PFSK-1 (cell line): ENCODE measurements at regions not wholly inside any gene's neighbourhood (a gene's known extent, or its start where the extent isn't known, plus 50 kb on each side); places are given as distances from the start of the nearest gene placed in this dataset.

Experiments
- FOXP2 ChIP-seq: optimal IDR thresholded peaks from 2 replicates; pipeline ENCODE3; 2011; ENCODE audit warnings: borderline replicate concordance, control low read depth, inconsistent platforms; ENCODE audit not compliant: insufficient read depth; ENCODE audit errors: extremely low read length, extremely low read depth
- POLR2AphosphoS5 ChIP-seq: IDR thresholded peaks from 2 replicates; pipeline ENCODE4 v1.6.1; 2012; ENCODE audit warnings: low read depth, mild to moderate bottlenecking, control low read depth, low read length, moderate library complexity
- SIN3A ChIP-seq: IDR thresholded peaks from 2 replicates; pipeline ENCODE4 v1.6.1; 2012; ENCODE audit warnings: mild to moderate bottlenecking, low read length, moderate library complexity, borderline replicate concordance; ENCODE audit not compliant: insufficient read depth
- TAF1 ChIP-seq: IDR thresholded peaks from 2 replicates; pipeline ENCODE4 v1.6.1; 2012; ENCODE audit warnings: low read length, control low read depth, borderline replicate concordance; ENCODE audit not compliant: insufficient read depth
- TF ChIP-seq, protein P1 (sequence below), 2 experiments: IDR thresholded peaks; 2 replicates each; pipeline versions ENCODE4 v1.6.1 to v1.8.0; 2011 to 2012; ENCODE audit warnings: low read depth in 2 of 2, low read length in 2 of 2, control low read depth in 1 of 2, inconsistent platforms in 1 of 2, mild to moderate bottlenecking in 1 of 2, moderate library complexity in 1 of 2; ENCODE audit not compliant: insufficient read depth in 1 of 2

DNA sequence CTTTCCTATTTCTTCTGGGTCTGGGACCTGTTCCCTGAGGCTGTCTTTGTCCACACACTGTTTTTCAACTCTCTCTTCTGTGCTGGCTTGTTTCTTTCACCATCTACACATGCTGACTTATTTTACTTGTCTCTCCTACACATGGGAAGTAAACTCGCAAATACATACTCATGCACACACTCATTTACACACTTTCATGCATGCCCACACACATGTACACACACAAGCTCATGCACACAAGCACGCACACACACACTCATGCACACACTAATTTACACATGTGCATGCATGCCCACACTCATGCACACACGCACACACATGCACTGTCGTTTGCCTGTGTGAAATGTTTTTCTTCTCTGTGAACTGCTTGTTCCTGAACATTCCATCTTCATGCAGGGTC, 169.0 kb downstream of the IRX2 start:
- TF ChIP-seq SIN3A (no peak), POLR2AphosphoS5 (no peak), FOXP2 (no peak), TAF1 (no peak)
- TF ChIP-seq, protein P1, sequence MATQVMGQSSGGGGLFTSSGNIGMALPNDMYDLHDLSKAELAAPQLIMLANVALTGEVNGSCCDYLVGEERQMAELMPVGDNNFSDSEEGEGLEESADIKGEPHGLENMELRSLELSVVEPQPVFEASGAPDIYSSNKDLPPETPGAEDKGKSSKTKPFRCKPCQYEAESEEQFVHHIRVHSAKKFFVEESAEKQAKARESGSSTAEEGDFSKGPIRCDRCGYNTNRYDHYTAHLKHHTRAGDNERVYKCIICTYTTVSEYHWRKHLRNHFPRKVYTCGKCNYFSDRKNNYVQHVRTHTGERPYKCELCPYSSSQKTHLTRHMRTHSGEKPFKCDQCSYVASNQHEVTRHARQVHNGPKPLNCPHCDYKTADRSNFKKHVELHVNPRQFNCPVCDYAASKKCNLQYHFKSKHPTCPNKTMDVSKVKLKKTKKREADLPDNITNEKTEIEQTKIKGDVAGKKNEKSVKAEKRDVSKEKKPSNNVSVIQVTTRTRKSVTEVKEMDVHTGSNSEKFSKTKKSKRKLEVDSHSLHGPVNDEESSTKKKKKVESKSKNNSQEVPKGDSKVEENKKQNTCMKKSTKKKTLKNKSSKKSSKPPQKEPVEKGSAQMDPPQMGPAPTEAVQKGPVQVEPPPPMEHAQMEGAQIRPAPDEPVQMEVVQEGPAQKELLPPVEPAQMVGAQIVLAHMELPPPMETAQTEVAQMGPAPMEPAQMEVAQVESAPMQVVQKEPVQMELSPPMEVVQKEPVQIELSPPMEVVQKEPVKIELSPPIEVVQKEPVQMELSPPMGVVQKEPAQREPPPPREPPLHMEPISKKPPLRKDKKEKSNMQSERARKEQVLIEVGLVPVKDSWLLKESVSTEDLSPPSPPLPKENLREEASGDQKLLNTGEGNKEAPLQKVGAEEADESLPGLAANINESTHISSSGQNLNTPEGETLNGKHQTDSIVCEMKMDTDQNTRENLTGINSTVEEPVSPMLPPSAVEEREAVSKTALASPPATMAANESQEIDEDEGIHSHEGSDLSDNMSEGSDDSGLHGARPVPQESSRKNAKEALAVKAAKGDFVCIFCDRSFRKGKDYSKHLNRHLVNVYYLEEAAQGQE (IDR thresholded peaks at IDR 0.05; ENCODE audit: insufficient read depth in 1 of 2, low read depth in 2 of 2, low read length in 2 of 2) = no peak

DNA sequence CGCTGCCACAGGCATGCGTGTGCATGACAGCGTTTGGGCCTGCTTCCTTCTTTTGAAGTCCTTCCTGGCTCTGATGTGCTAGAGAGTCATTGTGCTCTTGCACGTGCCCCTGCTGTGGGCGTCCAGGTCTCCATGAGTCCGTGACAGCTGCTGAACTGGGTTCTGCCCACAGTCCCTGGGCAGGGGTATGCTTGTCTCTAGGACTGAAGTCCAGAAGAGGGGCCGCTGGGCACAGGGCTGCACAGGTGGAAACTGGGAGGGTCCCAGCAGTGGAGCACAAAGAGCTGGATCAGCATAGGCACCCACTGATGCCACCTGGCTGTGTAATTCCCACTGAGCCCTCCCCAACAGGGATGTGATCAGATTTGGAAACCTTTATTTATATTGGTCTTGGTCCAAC, 169.4 kb downstream of the IRX2 start:
- TF ChIP-seq FOXP2 = no peak
- TF ChIP-seq, protein P1 (IDR thresholded peaks at IDR 0.05; ENCODE audit: insufficient read depth in 1 of 2, low read depth in 2 of 2, low read length in 2 of 2) = no peak
- no peak for TF ChIP-seq POLR2AphosphoS5
- TF ChIP-seq TAF1 = no peak
- TF ChIP-seq SIN3A = no peak

DNA sequence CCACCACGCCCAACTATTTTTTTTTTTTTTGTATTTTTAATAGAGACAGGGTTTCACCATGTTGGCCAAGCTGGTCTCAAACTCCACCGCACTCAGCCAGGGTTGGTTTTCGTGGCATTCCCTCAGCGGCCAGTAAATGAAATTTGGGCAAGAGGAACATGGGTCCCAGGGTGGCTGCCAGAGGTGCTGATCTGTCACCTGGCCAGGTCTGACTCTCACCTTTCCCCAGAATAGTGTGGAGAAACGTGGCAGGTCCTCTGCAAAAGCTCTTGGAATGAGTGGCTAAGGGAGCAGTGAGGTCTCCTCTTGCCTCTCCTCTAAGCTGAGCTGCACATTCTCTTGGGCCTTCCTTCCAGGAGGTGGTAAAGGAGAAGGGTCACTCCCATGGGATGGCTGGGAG, 170.1 kb downstream of the IRX2 start:
- no peak for TF ChIP-seq TAF1
- TF ChIP-seq, protein P1 (IDR thresholded peaks at IDR 0.05; ENCODE audit: insufficient read depth in 1 of 2, low read depth in 2 of 2, low read length in 2 of 2) = no peak
- no peak for TF ChIP-seq POLR2AphosphoS5
- no peak for TF ChIP-seq FOXP2
- no peak for TF ChIP-seq SIN3A

DNA sequence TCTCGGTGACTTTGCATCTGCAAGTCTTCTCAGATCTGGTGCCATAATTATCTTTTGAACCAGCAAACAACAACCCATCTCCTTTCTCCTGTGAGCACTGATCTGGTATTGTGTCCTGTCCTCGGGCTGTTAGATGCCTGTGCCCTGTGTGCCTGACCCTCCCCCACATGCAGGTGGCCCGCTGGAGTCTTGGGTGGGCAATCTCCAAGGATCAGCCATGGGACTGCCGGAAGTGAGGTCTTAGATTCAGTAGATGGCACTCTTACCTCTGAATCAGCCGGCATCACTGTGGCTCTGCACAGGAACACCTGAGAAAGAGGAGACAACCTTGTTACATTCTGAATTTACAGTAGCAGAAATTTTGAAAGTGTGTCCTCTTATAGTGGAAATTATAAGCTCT, 172.4 kb downstream of the IRX2 start:
- TF ChIP-seq FOXP2 = no peak
- no peak for TF ChIP-seq SIN3A
- TF ChIP-seq, protein P1 (IDR thresholded peaks at IDR 0.05; ENCODE audit: insufficient read depth in 1 of 2, low read depth in 2 of 2, low read length in 2 of 2) = no peak
- TF ChIP-seq POLR2AphosphoS5 = no peak
- TF ChIP-seq TAF1 = no peak

DNA sequence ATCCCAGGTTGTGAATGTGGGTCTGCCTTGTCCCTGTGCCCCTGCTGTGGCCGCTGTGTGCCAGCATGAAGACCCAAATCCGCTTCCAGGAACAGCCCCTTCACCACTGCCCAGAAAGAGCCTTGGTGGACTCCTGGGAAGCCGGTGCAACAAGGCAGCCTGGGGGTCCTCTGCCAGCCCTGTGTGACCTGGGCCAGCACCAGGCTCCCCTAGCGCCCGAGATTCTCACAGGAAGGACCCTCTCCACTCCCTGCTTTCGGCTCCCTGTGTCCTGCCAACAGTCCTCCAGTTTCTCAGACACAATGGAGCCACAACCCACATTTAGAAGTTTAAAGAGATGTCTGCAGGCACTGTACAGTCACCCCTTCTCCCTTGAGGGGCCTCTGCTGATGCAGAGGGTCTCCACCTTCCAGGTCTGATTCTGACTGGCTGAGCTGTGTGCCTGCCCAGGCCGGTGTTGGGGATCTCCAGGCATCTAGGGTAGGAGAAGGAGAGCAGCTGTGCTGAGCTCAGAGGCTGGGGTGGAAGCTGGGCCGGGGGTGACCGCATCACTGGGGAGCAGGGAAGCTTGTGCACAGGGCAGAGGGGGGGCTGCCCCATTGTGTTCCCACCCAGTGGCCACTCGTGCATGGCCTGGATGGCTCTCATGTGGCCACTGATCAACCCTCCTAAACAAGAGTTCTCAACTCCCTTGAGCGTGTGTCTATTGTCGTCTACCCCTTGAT, 174.0 kb downstream of the IRX2 start:
- no peak for TF ChIP-seq POLR2AphosphoS5
- TF ChIP-seq FOXP2 = no peak
- TF ChIP-seq TAF1 = no peak
- no peak for TF ChIP-seq SIN3A
- TF ChIP-seq, protein P1 (IDR thresholded peaks at IDR 0.05; ENCODE audit: insufficient read depth in 1 of 2, low read depth in 2 of 2, low read length in 2 of 2) = no peak
